ENCODE measurements at regions not wholly inside any gene's neighbourhood (a gene's known extent, or its start where the extent isn't known, plus 50 kb on each side); places are given as distances from the start of the nearest gene placed in this dataset.

DNA sequence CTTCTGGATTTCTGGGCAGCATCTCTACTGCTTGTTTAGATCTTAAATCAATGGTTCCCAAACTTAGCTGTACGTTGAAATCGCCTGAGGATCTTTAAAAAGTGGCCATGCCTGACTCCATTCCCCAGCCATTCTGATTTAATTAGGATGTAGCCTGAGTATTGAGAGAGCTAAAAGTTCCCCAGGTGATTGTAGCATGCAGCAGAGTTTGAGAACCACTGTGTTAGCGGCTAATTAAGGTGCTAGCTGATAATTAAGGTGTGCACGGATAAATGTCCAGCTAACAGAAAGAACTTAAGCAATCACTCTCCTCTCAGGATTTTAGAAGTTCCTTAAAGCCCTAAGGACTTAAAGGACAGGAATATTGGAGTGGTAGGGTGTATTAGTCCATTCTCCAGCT lies 89.1 kb downstream of the NMUR2 start:
- TF ChIP-seq POLR2A (IDR thresholded peaks at IDR 0.05), result no peak
- TF ChIP-seq, protein P1, sequence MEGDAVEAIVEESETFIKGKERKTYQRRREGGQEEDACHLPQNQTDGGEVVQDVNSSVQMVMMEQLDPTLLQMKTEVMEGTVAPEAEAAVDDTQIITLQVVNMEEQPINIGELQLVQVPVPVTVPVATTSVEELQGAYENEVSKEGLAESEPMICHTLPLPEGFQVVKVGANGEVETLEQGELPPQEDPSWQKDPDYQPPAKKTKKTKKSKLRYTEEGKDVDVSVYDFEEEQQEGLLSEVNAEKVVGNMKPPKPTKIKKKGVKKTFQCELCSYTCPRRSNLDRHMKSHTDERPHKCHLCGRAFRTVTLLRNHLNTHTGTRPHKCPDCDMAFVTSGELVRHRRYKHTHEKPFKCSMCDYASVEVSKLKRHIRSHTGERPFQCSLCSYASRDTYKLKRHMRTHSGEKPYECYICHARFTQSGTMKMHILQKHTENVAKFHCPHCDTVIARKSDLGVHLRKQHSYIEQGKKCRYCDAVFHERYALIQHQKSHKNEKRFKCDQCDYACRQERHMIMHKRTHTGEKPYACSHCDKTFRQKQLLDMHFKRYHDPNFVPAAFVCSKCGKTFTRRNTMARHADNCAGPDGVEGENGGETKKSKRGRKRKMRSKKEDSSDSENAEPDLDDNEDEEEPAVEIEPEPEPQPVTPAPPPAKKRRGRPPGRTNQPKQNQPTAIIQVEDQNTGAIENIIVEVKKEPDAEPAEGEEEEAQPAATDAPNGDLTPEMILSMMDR (IDR thresholded peaks at IDR 0.05), result no peak
